GM18507 (cell line): ENCODE measurements at regions not wholly inside any gene's neighbourhood (a gene's known extent, or its start where the extent isn't known, plus 50 kb on each side); places are given as distances from the start of the nearest gene placed in this dataset.
"Not testable (repeated sequence)": the region's sequence is repeated elsewhere in the genome, so short reads cannot be mapped to it uniquely, and the experiment has no call there.

ENCODE experiments used
- DNase-seq: peaks from one replicate; pipeline ENCODE4 v3.0.0; 2011; ENCODE audit warnings: low read depth; ENCODE audit not compliant: insufficient read length; ENCODE audit errors: extremely low spot score
- FAIRE-seq: peaks from 2 replicates; lab custom pipeline; 2011; peaks lifted over from hg19 to GRCh38; lab: Jason Lieb, UNC

- FAIRE-seq, DNase-seq: not testable (repeated sequence)
Measured at GRCh38 chrY:18393633-18394032, 152.9 kb upstream of the HSFY1 start.

- not testable (repeated sequence) for DNase-seq, FAIRE-seq
Measured at GRCh38 chrY:18420846-18421245, 125.7 kb upstream of the HSFY1 start.

- FAIRE-seq: peak; percentile 71
- DNase-seq: not testable (repeated sequence)
Measured at GRCh38 chrY:18421457-18421856, 125.1 kb upstream of the HSFY1 start.

GRCh38 chrY:18423970-18424608 is 122.4 kb upstream of the HSFY1 start:
- FAIRE-seq: peak; percentile 85
- DNase-seq: not testable (repeated sequence)

DNA sequence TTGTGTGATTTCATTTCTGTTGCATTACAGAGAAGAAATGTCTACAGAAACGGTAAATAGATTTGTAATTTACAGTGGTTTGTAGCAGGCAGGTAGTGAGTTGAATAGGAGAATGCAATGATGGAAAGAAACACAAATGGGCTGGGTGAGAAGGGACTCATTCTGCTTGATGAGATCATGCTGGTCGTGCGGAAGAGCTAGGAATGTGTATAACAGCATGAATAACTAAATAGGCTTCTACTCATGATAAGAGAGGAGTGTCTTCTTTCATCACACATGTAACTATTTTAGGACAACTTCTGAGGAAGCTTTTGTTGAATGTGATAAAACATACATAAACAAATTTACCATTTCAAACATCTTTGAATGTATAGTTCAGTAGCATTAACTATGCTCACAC is 113.0 kb upstream of the HSFY1 start:
- FAIRE-seq, DNase-seq: not testable (repeated sequence)

- not testable (repeated sequence) for DNase-seq
- peak; percentile 70 for FAIRE-seq
Measured at GRCh38 chrY:18445853-18446252, 100.7 kb upstream of the HSFY1 start.

DNA sequence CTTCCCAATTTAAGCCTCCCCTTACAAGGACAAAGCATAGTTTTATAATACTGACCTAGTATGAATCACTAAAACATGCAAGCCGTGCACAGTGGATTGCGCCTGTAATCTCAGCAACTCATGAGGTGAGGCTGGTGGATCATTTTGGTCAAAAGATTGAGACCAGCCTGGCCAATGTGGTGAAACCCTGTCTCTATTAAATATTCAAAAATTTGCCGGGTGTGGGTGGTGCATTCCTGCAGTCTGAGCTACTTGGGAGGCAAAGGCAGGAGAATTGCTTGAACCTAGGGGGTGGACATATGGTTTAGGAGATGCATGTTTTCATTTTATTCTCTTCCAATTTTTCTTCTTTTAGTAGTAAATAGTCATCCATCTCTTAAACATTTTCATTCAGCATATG is 93.7 kb upstream of the HSFY1 start:
- not testable (repeated sequence) for DNase-seq, FAIRE-seq

GRCh38 chrY:18459136-18459535 is 87.4 kb upstream of the HSFY1 start:
- not testable (repeated sequence) for DNase-seq
- FAIRE-seq: peak; percentile 61

GRCh38 chrY:18461211-18461911 is 85.2 kb upstream of the HSFY1 start:
- not testable (repeated sequence) for DNase-seq
- FAIRE-seq: peak; percentile 12

GRCh38 chrY:18464812-18465211 is 81.7 kb upstream of the HSFY1 start:
- DNase-seq, FAIRE-seq: not testable (repeated sequence)

DNA sequence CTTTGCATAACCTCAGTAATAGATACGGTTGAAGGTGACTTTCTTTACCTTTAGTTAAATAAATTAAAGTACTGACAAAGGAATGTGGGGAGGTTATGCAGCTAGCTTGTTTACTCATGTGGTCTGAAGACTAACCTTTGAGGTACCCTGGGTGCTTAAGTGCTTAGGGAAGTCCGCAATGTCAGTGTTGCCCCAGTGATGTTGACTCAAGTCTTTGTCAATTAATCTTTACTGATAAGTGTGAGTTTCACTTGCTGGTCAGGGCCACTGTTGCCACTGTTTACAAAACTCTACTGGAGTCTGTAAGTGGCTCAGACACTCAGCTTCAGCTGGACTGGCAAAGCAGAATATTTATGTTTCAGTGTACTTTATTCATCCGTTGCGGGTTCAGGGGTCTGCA is 79.9 kb upstream of the HSFY1 start:
- not testable (repeated sequence) for DNase-seq, FAIRE-seq

GRCh38 chrY:18483354-18483753 is 63.2 kb upstream of the HSFY1 start:
- DNase-seq, FAIRE-seq: not testable (repeated sequence)
